ENCODE measurements at regions not wholly inside any gene's neighbourhood (a gene's known extent, or its start where the extent isn't known, plus 50 kb on each side); places are given as distances from the start of the nearest gene placed in this dataset.

GRCh38 chr21:38968887-38969543 is 163.3 kb downstream of the ETS2 start:
- TF ChIP-seq CTCF (conservative IDR thresholded peaks at IDR 0.05; ENCODE audit: low read depth, low read length): no peak
- no peak for DNase-seq (ENCODE audit: low read depth)

GRCh38 chr21:38965910-38966504 is 160.3 kb downstream of the ETS2 start:
- DNase-seq (ENCODE audit: low read depth): no peak
- TF ChIP-seq CTCF (conservative IDR thresholded peaks at IDR 0.05; ENCODE audit: low read depth, low read length): no peak
- no peak overlapping the region for H3K4me3 ChIP-seq (ENCODE audit: low read length)

More at GRCh38 chr21:38968887-38969543, 163.3 kb downstream of the ETS2 start:
- no peak overlapping the region for H3K4me3 ChIP-seq (ENCODE audit: low read length)

GRCh38 chr21:38965241-38965640 is 159.5 kb downstream of the ETS2 start:
- no peak overlapping the region for H3K4me3 ChIP-seq (ENCODE audit: low read length)
- no peak for TF ChIP-seq CTCF (conservative IDR thresholded peaks at IDR 0.05; ENCODE audit: low read depth, low read length)
- no peak for DNase-seq (ENCODE audit: low read depth)

GRCh38 chr21:38963006-38963405 is 157.3 kb downstream of the ETS2 start:
- no peak overlapping the region for H3K4me3 ChIP-seq (ENCODE audit: low read length)
- no peak for DNase-seq (ENCODE audit: low read depth)
- no peak for TF ChIP-seq CTCF (conservative IDR thresholded peaks at IDR 0.05; ENCODE audit: low read depth, low read length)

GRCh38 chr21:38960251-38960650 is 154.5 kb downstream of the ETS2 start:
- H3K4me3 ChIP-seq (ENCODE audit: low read length): no peak overlapping the region
- TF ChIP-seq CTCF (conservative IDR thresholded peaks at IDR 0.05; ENCODE audit: low read depth, low read length): no peak
- DNase-seq (ENCODE audit: low read depth): no peak

- no peak for TF ChIP-seq CTCF (conservative IDR thresholded peaks at IDR 0.05; ENCODE audit: low read depth, low read length)
- H3K4me3 ChIP-seq (ENCODE audit: low read length): no peak overlapping the region
- DNase-seq (ENCODE audit: low read depth): no peak
Measured at GRCh38 chr21:38959692-38960061, 153.9 kb downstream of the ETS2 start.

Measured in retinal pigment epithelial cell (primary cell).